Fibroblast of lung (primary cell): ENCODE measurements at regions not wholly inside any gene's neighbourhood (a gene's known extent, or its start where the extent isn't known, plus 50 kb on each side); places are given as distances from the start of the nearest gene placed in this dataset.

Experiments
- DNase-seq, 2 donors: peaks; one replicate each; pipeline versions ENCODE4 v3.0.0 to v3.0.0-alpha.2; 2010; ENCODE audit warnings: low read depth in 2 of 2
- H2AFZ ChIP-seq: 2 replicates; pipeline ENCODE4 v1.5.1; 2012; ENCODE audit warnings: low read length, control low read depth, inconsistent platforms
- H3K27ac ChIP-seq: 2 replicates; pipeline ENCODE4 v1.5.1; 2011; ENCODE audit warnings: low read length, control low read depth; ENCODE audit not compliant: insufficient read depth
- H3K27me3 ChIP-seq: 2 replicates; pipeline ENCODE4 v1.5.1; 2011; ENCODE audit warnings: mild to moderate bottlenecking, low read length; ENCODE audit not compliant: control insufficient read depth, insufficient read depth
- H3K36me3 ChIP-seq: 2 replicates; pipeline ENCODE4 v1.5.1; 2011; ENCODE audit warnings: low read length; ENCODE audit not compliant: control insufficient read depth, insufficient read depth
- H3K4me1 ChIP-seq: 2 replicates; pipeline ENCODE4 v1.5.1; 2011; ENCODE audit warnings: low read length; ENCODE audit not compliant: control insufficient read depth, insufficient read depth; ENCODE audit errors: extremely low read depth
- H3K4me2 ChIP-seq: 2 replicates; pipeline ENCODE4 v1.5.1; 2011; ENCODE audit warnings: low read length, control low read depth; ENCODE audit not compliant: insufficient read depth; ENCODE audit errors: extremely low read depth
- H3K4me3 ChIP-seq, 4 experiments: fragments of 200-600 bp in 1 of 4; sonication (generic) in 1 of 4; replicated peaks in 1 of 4; 2 replicates each; pipeline ENCODE4 v1.5.1; 2011 to 2016; ENCODE audit warnings: low read length in 4 of 4, low read depth in 3 of 4, mild to moderate bottlenecking in 3 of 4, control low read depth in 2 of 4, inconsistent platforms in 1 of 4, mixed read lengths in 1 of 4; ENCODE audit not compliant: insufficient read depth in 1 of 4; ENCODE audit errors: control extremely low read depth in 1 of 4
- H3K79me2 ChIP-seq: 2 replicates; pipeline ENCODE4 v1.5.1; 2012; ENCODE audit warnings: mild to moderate bottlenecking, low read length, inconsistent platforms; ENCODE audit not compliant: control insufficient read depth, insufficient read depth
- H3K9ac ChIP-seq: 2 replicates; pipeline ENCODE4 v1.5.1; 2011; ENCODE audit warnings: mild to moderate bottlenecking, low read length, control low read depth; ENCODE audit not compliant: insufficient read depth
- H3K9me3 ChIP-seq: 2 replicates; pipeline ENCODE4 v1.5.1; 2012; ENCODE audit warnings: low read depth, low read length; ENCODE audit not compliant: control insufficient read depth, insufficient read depth
- H4K20me1 ChIP-seq: 2 replicates; pipeline ENCODE4 v1.5.1; 2011; ENCODE audit warnings: low read length; ENCODE audit not compliant: control insufficient read depth, insufficient read depth; ENCODE audit errors: extremely low read depth
- EZH2 ChIP-seq: IDR thresholded peaks from 2 replicates; pipeline ENCODE4 v1.5.1; 2012; ENCODE audit warnings: low read length, control low read depth, mild to moderate bottlenecking; ENCODE audit errors: missing control alignments
- TF ChIP-seq, protein P1 (sequence below), 2 donors: IDR thresholded peaks in 1 of 2; conservative IDR thresholded peaks in 1 of 2; 1 replicate in 1 of 2; 2 replicates in 1 of 2; pipeline ENCODE4 v1.5.1; 2011 to 2012; ENCODE audit warnings: low read length in 2 of 2, control low read depth in 1 of 2, inconsistent platforms in 1 of 2, low read depth in 1 of 2, mild to moderate bottlenecking in 1 of 2

DNA sequence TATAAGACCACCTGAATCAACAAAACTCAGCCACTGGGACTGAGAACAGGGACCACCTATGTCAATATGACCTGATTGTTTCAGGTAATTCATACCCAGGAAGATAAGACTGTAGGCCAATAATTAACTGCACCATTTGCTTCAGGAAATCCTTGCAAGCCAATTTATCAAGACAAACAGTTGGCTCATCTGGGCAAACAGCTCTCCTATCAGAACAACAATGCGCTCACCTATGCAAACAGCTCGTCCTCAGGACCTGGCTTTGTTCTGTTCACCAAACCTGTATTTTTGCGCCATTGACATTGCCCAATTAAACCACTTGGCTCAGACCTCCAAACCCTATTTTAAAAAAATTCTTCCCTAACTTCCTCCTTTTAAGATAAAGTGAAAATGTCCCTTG is 92.3 kb upstream of the MARCHF11 start:
- H3K27ac ChIP-seq, result no peak overlapping the region
- H3K9ac ChIP-seq, result no peak overlapping the region
- no peaks in the 10 kb centered on the region for H3K4me1 ChIP-seq
- no peaks in the 10 kb centered on the region for H3K36me3 ChIP-seq
- H4K20me1 ChIP-seq, result no peaks in the 10 kb centered on the region
- H3K4me3 ChIP-seq, result no peak overlapping the region
- TF ChIP-seq, protein P1, sequence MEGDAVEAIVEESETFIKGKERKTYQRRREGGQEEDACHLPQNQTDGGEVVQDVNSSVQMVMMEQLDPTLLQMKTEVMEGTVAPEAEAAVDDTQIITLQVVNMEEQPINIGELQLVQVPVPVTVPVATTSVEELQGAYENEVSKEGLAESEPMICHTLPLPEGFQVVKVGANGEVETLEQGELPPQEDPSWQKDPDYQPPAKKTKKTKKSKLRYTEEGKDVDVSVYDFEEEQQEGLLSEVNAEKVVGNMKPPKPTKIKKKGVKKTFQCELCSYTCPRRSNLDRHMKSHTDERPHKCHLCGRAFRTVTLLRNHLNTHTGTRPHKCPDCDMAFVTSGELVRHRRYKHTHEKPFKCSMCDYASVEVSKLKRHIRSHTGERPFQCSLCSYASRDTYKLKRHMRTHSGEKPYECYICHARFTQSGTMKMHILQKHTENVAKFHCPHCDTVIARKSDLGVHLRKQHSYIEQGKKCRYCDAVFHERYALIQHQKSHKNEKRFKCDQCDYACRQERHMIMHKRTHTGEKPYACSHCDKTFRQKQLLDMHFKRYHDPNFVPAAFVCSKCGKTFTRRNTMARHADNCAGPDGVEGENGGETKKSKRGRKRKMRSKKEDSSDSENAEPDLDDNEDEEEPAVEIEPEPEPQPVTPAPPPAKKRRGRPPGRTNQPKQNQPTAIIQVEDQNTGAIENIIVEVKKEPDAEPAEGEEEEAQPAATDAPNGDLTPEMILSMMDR (conservative IDR thresholded peaks at IDR 0.05 in 1 of 2, IDR thresholded peaks at IDR 0.05 in 1 of 2; ENCODE audit: low read depth in 1 of 2, low read length in 2 of 2), result no peak
- no peak for TF ChIP-seq EZH2
- H2AFZ ChIP-seq, result no peak overlapping the region
- no peak for DNase-seq
- no peak overlapping the region for H3K4me2 ChIP-seq
- no peaks in the 10 kb centered on the region for H3K9me3 ChIP-seq
- no peaks in the 10 kb centered on the region for H3K27me3 ChIP-seq
- no peaks in the 10 kb centered on the region for H3K79me2 ChIP-seq

DNA sequence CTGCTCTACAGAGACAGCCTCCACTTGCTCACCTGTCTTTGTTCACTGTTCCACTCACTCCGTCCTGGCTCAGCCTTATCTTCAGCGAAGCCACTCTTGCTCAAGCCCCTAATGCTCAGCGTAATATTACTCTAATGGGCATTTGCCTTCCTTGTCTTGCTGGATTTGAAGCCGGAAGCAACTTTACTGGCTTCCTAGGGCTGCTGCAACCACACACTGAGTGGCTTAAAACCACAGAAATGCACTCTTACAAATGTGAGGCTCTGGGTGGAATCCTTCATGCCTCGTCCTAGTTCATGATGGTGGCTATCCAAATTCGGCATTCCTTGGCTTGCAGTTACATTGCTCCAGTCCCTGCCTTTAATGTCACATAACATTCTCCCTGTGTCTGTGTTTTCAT is 85.5 kb upstream of the MARCHF11 start:
- Histone ChIP-seq H3K4me1 (no peaks in the 10 kb centered on the region), H3K9me3 (no peaks in the 10 kb centered on the region), H3K4me3 (no peak overlapping the region), H3K79me2 (no peaks in the 10 kb centered on the region), H3K36me3 (no peaks in the 10 kb centered on the region), H4K20me1 (no peaks in the 10 kb centered on the region), H2AFZ (no peak overlapping the region), H3K27ac (no peak overlapping the region), H3K4me2 (no peak overlapping the region), H3K27me3 (no peaks in the 10 kb centered on the region), H3K9ac (no peak overlapping the region)
- DNase-seq, result no peak
- TF ChIP-seq, protein P1 (conservative IDR thresholded peaks at IDR 0.05 in 1 of 2, IDR thresholded peaks at IDR 0.05 in 1 of 2; ENCODE audit: low read depth in 1 of 2, low read length in 2 of 2), result no peak
- TF ChIP-seq EZH2, result no peak

DNA sequence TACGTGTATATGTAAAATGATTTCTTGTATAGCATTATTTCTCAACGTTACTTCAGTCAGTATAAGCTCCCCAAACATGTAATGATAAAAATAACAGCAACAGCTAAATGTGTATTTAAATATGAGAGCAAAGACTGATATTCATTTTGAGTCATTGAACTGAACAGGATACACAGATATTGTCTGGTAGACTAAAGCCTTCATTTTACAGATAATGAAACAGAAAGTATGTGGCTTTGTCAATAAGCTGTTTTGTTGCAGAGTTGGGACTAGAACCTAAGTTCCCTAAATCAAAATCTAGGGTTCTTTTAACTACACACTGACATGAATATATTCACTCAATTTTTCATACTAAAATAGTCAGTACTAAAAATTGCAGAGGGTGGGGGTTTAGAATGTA is 80.4 kb upstream of the MARCHF11 start:
- Histone ChIP-seq H2AFZ (no peak overlapping the region), H4K20me1 (no peaks in the 10 kb centered on the region), H3K79me2 (no peaks in the 10 kb centered on the region), H3K9me3 (no peaks in the 10 kb centered on the region), H3K4me2 (no peak overlapping the region), H3K27ac (no peak overlapping the region), H3K4me3 (no peak overlapping the region), H3K36me3 (no peaks in the 10 kb centered on the region), H3K27me3 (no peaks in the 10 kb centered on the region), H3K4me1 (no peaks in the 10 kb centered on the region), H3K9ac (no peak overlapping the region)
- TF ChIP-seq EZH2, result no peak
- TF ChIP-seq, protein P1 (conservative IDR thresholded peaks at IDR 0.05 in 1 of 2, IDR thresholded peaks at IDR 0.05 in 1 of 2; ENCODE audit: low read depth in 1 of 2, low read length in 2 of 2), result no peak
- no peak for DNase-seq
